Stimulated activated CD4-positive, alpha-beta T cell treated with anti-CD3 and anti-CD28 coated beads, Interleukin-12 subunit alpha, Interleukin-12 subunit beta, amount 100 ng/mL, for 4 hours (primary cell): ENCODE measurements at regions not wholly inside any gene's neighbourhood (a gene's known extent, or its start where the extent isn't known, plus 50 kb on each side); places are given as distances from the start of the nearest gene placed in this dataset.

Experiments
- DNase-seq: peaks from one replicate; pipeline ENCODE4 v3.0.0-alpha.2; 2020

GRCh38 chr20:22214296-22214695 is 370.1 kb downstream of the FOXA2 start:
- DNase-seq, result no peak

DNA sequence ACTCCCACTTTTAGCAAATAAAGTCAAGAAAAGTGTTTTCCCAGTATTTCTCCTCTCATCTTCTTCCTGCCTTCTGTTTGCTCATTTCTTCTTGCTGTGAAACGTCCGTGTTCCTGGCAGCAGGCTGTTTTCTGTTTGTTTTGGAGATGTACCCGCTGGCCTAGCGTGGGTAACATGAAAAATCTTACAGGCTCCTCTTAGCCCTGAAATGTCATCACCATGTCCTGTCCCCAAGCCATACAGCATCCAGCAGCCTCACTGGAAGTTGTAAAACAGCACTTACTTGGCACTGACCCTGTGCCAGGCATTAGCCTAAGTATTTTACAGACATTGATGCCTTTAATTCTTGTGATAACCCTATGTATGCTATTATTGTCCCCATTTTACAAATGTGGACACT is 371.1 kb downstream of the FOXA2 start:
- DNase-seq, result no peak

DNA sequence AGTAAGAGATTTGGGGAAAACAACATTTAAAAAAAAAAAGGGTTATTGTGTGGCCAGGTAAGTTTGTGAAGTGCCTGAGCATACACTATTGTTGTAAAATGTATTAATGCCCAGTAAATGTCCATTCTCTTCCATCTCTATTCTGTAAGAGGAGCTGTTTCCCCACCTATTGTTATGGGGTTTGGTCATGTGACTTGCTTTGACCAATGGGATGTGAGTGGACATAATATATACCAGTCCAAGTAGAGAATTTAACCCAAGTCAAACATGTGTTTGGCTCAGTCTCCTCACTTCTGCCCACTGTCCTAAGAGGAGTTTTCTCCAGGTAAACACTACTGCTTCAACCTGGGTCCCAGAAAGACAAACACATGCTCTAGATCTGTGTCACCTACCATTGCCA is 377.1 kb downstream of the FOXA2 start:
- DNase-seq, result no peak

GRCh38 chr20:22204801-22205200 is 379.6 kb downstream of the FOXA2 start:
- no peak for DNase-seq

DNA sequence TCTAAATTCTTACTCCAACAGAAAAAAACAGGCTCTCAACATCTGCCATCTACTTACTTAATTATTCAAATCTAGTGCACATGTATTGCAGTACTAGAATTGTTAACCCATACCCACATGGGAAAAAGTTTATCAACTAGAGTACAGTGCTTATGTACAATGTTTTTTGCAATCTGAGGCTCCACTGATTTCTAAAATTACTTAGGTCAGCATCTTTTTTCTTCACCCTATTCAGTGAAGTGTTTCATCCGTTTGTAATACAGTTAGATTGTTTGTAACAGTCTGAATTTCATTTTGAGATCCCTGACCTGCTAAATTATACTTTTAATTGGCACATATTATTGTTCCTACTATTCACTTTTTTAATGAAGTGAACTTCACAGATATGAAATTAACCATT is 402.2 kb downstream of the FOXA2 start:
- no peak for DNase-seq

GRCh38 chr20:22180244-22180643 is 404.1 kb downstream of the FOXA2 start:
- DNase-seq, result no peak

DNA sequence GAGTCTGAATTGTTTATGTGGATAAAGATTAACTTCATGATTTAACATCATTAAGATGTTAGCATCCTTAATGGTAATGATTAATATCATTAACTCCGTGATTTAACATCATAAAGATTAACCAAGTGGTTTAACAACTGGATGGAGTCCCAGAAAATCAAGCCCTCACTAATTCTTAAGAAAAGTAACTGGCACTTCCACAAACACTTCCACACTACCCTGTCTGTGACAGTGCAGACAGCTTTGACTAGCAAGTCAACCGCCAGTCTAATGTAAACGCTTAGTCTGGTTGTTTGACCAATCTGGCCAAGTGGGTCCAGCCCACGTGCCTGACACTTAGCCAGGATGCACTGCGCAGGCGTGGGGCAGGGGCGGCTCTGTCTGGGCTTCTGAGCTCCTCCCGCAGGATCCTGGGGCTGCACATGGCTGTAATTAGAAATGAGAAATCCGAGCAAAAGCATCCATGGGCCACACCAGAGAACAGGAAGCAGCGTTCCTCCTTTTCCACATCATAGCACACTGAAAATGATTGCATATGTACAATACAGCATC is 424.2 kb downstream of the FOXA2 start:
- DNase-seq, result no peak

DNA sequence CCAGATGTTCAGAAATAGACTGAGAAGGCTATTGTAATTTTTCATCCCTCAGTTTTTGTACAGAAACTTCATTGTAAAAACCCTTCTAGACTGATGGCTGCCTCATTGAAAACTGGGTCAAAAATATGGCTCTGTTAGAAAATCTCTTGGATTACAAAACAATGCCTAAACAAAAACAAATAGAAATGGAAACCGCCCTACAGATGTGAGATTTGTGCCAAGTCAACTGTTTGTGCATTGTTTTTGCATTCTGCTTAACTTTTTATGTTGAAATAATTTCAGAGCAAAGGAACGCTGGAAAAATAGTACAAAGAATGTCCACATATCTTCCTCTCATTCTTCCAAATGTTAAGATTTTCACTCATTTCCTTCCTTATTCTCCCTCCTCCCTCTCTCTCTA is 425.1 kb downstream of the FOXA2 start:
- DNase-seq, result no peak

GRCh38 chr20:22127587-22127986 is 422.1 kb downstream of the PAX1 start:
- DNase-seq, result no peak

DNA sequence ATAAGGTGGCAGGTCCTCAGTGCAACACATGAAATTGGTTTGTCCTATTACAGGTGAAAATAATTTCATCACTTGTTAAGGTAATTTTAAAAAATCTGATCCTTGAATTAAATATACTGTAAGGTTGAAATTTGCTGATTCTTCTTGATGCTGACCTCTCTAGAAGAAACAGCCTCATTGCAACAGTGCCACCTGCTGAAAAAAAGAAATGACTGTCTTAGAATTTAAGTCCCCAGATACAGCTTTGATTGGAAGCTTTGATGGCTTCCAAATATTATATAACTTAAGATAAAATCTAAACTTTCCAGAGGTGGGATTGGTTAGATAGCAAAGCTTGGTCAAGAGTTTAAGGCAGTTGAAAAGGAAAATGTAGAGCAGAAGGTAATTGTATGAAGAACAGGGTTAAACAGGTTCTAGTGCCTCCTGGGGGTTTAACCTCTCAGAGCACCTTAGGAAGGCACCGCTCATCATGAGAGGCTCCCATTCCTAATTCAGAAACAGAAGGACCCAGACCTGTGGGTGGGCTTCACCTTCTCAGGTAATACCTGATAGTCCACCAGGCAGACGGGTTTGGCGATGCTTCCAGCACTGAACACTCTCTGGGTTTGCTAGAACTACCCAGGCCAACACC is 401.0 kb downstream of the PAX1 start:
- DNase-seq, result no peak

- no peak for DNase-seq
Observed at GRCh38 chr20:22101606-22102005, 396.1 kb downstream of the PAX1 start.

GRCh38 chr20:22100686-22101085 is 395.2 kb downstream of the PAX1 start:
- DNase-seq, result no peak

- DNase-seq, result no peak
Observed at GRCh38 chr20:22099348-22099747, 393.9 kb downstream of the PAX1 start.

DNA sequence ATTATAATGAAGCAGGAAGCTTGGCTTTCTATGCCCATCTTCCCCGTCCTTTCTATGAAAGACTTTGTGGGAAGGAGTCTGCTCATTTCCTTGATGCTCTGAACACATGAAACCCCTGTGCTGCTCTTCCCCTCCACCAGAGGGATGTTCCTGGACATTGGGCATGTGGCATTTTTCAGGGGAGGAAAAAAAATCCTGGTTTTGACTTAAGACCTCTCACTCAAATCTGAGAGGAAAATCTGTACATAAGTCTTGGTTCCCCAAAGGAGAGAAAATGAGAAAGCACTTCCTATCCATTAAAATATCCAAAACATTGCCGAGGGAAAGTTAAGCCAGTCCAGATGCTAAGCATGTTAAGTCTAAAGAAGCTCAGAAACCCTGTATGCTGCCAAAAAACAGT is 393.0 kb downstream of the PAX1 start:
- no peak for DNase-seq

DNA sequence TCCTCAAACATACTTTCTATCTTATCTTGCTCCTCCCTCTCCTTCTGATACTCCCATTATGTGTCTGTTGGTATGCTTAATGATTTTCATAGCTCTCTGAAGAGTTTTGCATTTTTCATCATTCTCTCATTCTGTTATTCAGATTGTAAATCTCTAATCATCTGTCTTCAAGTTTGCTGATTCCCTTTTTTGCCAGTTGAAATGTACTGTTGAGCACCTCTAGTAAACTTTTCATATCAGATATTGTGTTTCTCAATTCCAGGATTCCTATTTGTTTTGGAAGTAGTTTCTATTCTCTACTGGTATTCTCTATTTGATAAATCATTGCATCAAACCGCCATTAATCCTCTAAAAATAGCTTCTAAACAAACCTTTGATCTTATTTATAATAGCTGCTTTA is 387.7 kb downstream of the PAX1 start:
- no peak for DNase-seq

DNA sequence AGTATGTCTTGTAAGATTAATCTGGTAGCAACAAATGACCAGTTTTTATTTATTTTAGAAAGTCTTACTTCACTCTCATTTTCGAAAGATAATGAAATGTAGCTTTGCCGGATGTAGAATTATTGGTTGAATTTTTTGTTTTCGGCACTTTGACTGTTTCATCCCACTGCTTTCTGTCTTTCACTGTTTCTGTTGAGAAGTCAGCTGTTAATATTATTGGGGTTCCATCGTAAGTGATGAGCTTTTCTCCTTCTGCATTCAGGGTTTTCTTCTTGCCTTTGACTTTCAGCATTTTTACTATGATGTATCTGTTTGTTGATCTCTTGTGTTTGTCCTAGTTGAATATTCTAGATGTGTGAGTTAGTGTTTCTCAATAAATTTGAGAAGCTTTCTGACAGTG is 383.4 kb downstream of the PAX1 start:
- DNase-seq, result no peak

DNA sequence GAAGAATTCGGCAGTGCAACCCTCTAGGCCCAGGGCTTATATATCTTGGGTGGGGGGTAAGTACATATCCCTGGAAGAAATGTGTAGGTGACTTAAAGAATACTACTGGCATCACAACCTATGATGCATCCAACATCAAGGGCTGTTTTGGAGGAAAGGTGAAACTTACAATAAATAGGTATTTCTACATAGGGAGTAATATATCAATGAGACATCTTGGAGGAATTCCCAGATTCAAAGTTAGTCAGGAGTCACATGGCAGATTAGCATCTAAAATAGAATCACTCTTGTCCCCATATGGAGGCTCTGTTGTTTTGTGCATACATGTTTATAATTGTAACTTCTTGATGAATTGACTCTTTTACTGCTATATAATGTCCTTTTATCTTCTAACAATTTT is 375.5 kb downstream of the PAX1 start:
- DNase-seq, result no peak

GRCh38 chr20:22074635-22075034 is 369.2 kb downstream of the PAX1 start:
- DNase-seq, result no peak

DNA sequence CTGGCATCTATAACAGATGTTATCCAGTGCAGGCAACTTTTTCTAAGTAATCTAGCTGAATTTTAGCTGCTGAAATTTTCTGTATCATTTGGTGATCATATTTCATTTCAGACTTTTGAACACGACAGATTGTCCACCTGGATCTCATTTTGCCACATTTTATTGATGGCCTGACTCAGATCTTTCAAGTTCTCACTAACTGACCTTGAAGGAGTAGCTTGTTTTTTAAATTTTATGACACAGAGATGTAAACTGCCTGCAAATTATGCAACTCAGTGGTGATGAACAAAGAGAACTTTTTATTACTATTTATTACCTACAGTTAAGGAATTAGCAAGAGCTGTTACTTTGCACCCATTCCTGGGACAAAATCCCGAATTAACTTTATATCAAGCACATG is 366.4 kb downstream of the PAX1 start:
- no peak for DNase-seq

DNA sequence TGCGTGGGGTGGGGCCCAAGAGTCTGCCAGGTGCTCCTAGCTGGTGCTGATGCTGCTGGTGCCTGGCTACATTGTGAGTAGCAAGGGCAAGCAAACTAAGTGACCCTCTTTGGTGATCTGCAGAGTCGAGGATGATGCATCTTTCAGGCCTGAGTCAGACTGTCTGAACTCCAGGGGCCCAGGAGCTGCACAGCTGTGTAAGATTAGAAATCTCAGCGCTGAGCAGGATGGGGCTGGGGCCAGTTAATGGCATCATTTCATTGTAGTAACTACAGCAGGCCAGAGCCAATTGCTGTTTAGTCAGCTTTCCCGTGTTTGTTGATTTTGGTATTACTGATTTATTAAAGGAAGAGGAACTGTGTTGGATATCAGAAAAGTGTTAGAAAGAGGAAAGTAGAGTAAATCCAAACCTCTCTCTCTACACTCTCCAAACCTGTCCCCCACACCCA is 365.2 kb downstream of the PAX1 start:
- no peak for DNase-seq

- no peak for DNase-seq
Observed at GRCh38 chr20:22063753-22064152, 358.3 kb downstream of the PAX1 start.

- DNase-seq, result no peak
Observed at GRCh38 chr20:22062874-22063273, 357.4 kb downstream of the PAX1 start.

GRCh38 chr20:22060610-22061009 is 355.1 kb downstream of the PAX1 start:
- no peak for DNase-seq

DNA sequence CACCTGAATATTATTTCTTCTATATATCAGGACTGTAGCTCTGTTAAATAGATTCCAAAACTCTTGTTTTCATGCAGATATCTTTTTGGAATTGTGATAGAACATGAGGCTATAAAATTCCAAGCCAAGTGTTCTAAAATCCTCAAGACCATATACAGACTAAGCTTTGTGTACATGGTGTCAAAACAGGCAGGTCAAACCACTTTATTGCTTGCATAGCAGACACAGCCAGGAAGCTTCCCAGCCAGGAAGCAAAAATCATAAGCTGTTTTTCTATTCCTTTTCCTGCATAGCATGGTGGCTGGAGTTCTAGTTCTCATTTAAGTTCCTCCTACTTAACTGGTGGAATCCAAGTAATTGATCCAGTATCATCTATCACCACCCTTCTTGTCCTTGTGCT is 353.3 kb downstream of the PAX1 start:
- DNase-seq, result no peak

GRCh38 chr20:22055981-22056380 is 350.5 kb downstream of the PAX1 start:
- no peak for DNase-seq
